NT2/D1 (cell line): ENCODE measurements at regions not wholly inside any gene's neighbourhood (a gene's known extent, or its start where the extent isn't known, plus 50 kb on each side); places are given as distances from the start of the nearest gene placed in this dataset.
A peak's percentile ranks its signal among the peaks of the same experiment; 100 is the strongest.
"Not testable (repeated sequence)": the region's sequence is repeated elsewhere in the genome, so short reads cannot be mapped to it uniquely, and the experiment has no call there.

Experiments used
- DNase-seq: peaks from one replicate; pipeline ENCODE4 v3.0.0-alpha.2; 2011; ENCODE audit warnings: low read depth, low spot score
- H3K27me3 ChIP-seq: 2 replicates; pipeline ENCODE4 v1.6.0; 2011; ENCODE audit warnings: mild to moderate bottlenecking; ENCODE audit not compliant: insufficient read length, insufficient read depth
- H3K36me3 ChIP-seq: 2 replicates; pipeline ENCODE4 v1.6.1; 2011; ENCODE audit warnings: mild to moderate bottlenecking, low read length, mixed read lengths; ENCODE audit not compliant: insufficient read depth, insufficient read length
- H3K4me1 ChIP-seq: 2 replicates; pipeline ENCODE4 v1.5.1; 2011; ENCODE audit not compliant: insufficient read depth, insufficient read length
- H3K4me3 ChIP-seq: 2 replicates; pipeline ENCODE4 v1.5.1; 2011; ENCODE audit warnings: low read depth; ENCODE audit not compliant: insufficient read length
- H3K9ac ChIP-seq: 2 replicates; pipeline ENCODE4 v1.6.0; 2011; ENCODE audit warnings: low read depth; ENCODE audit not compliant: insufficient read length
- H3K9me3 ChIP-seq: 2 replicates; pipeline ENCODE4 v1.5.1; 2011; ENCODE audit warnings: mild to moderate bottlenecking, low read length; ENCODE audit not compliant: insufficient read depth
- SUZ12 ChIP-seq: IDR thresholded peaks from 2 replicates; pipeline ENCODE4 v1.6.1; 2011; ENCODE audit not compliant: insufficient read length, insufficient read depth; ENCODE audit errors: extremely low read depth
- YY1 ChIP-seq: IDR thresholded peaks from 2 replicates; pipeline ENCODE4 v1.6.1; 2011; ENCODE audit not compliant: insufficient read length, insufficient read depth
- ZNF274 ChIP-seq: IDR thresholded peaks from 2 replicates; pipeline ENCODE4 v1.6.1; 2011; ENCODE audit warnings: mild to moderate bottlenecking, low read depth, low read length

- H3K4me1 ChIP-seq = no peaks in the 10 kb centered on the region
- H3K9me3 ChIP-seq = no peaks in the 10 kb centered on the region; the same call in 1 of the 2 replicates
- no peaks in the 10 kb centered on the region for H3K27me3 ChIP-seq
- no peak overlapping the region for H3K4me3 ChIP-seq
- DNase-seq = no peak
- no peaks in the 10 kb centered on the region for H3K36me3 ChIP-seq
- TF ChIP-seq ZNF274 (no peak), SUZ12 (no peak), YY1 (no peak)
- H3K9ac ChIP-seq = no peak overlapping the region
Observed at GRCh38 chr11:33989461-33989860, 62.1 kb upstream of the CAPRIN1 start.

GRCh38 chr11:33988586-33989370, 62.8 kb upstream of the CAPRIN1 start:
- DNase-seq = no peak
- no peaks in the 10 kb centered on the region for H3K36me3 ChIP-seq

GRCh38 chr11:33987975-33988580, 63.5 kb upstream of the CAPRIN1 start:
- H3K4me3 ChIP-seq = no peak overlapping the region
- DNase-seq = peak; percentile 76
- H3K4me1 ChIP-seq = no peaks in the 10 kb centered on the region
- TF ChIP-seq ZNF274 (no peak), YY1 (no peak), SUZ12 (no peak)
- H3K36me3 ChIP-seq = no peaks in the 10 kb centered on the region
- no peak overlapping the region for H3K9ac ChIP-seq
- no peaks in the 10 kb centered on the region for H3K27me3 ChIP-seq
- no peaks in the 10 kb centered on the region; the same call in 1 of the 2 replicates for H3K9me3 ChIP-seq

More at GRCh38 chr11:33988586-33989370, 62.8 kb upstream of the CAPRIN1 start:
- TF ChIP-seq YY1 = no peak
- no peak for TF ChIP-seq SUZ12
- no peak for TF ChIP-seq ZNF274
- no peaks in the 10 kb centered on the region; the same call in 1 of the 2 replicates for H3K9me3 ChIP-seq
- no peaks in the 10 kb centered on the region for H3K27me3 ChIP-seq
- H3K9ac ChIP-seq = no peak overlapping the region
- H3K4me3 ChIP-seq = no peak overlapping the region
- no peaks in the 10 kb centered on the region for H3K4me1 ChIP-seq

GRCh38 chr11:33987545-33987944, 64.0 kb upstream of the CAPRIN1 start:
- no peak for DNase-seq
- Histone ChIP-seq H3K4me3 (no peak overlapping the region), H3K36me3 (no peaks in the 10 kb centered on the region), H3K9ac (no peak overlapping the region), H3K4me1 (no peaks in the 10 kb centered on the region), H3K9me3 (no peaks in the 10 kb centered on the region; the same call in 1 of the 2 replicates), H3K27me3 (no peaks in the 10 kb centered on the region)
- TF ChIP-seq SUZ12 (no peak), YY1 (no peak), ZNF274 (no peak)

- H3K9me3 ChIP-seq = not testable (repeated sequence)
Observed at GRCh38 chr11:33986597-33987501, 64.7 kb upstream of the CAPRIN1 start.

GRCh38 chr11:33984682-33985389, 66.7 kb upstream of the CAPRIN1 start:
- Histone ChIP-seq H3K4me1 (no peaks in the 10 kb centered on the region), H3K4me3 (no peak overlapping the region), H3K9ac (no peak overlapping the region), H3K9me3 (no peaks in the 10 kb centered on the region; the same call in 1 of the 2 replicates), H3K27me3 (no peaks in the 10 kb centered on the region), H3K36me3 (no peaks in the 10 kb centered on the region)
- DNase-seq = no peak
- TF ChIP-seq YY1 (no peak), SUZ12 (no peak), ZNF274 (no peak)

More at GRCh38 chr11:33986597-33987501, 64.7 kb upstream of the CAPRIN1 start:
- H3K9ac ChIP-seq, DNase-seq, H3K4me1 ChIP-seq, H3K4me3 ChIP-seq, H3K36me3 ChIP-seq, H3K27me3 ChIP-seq: not testable (repeated sequence)
